Prostate gland (tissue), 2 donors: ENCODE measurements at regions not wholly inside any gene's neighbourhood (a gene's known extent, or its start where the extent isn't known, plus 50 kb on each side); places are given as distances from the start of the nearest gene placed in this dataset.

Source experiments
- DNase-seq: peaks from one replicate; pipeline ENCODE4 v3.0.0-alpha.2; 2019; ENCODE audit warnings: low spot score
- H3K27ac ChIP-seq, 2 donors: fragments of 200-600 bp; sonication (generic); 2 replicates each; pipeline ENCODE4 v1.5.1; 2017 to 2019
- H3K27me3 ChIP-seq: fragments of 200-600 bp; sonication (generic); replicated peaks from 2 replicates; pipeline ENCODE4 v1.5.1; 2019; ENCODE audit not compliant: insufficient read depth
- H3K36me3 ChIP-seq, 2 donors: fragments of 200-600 bp; sonication (generic); 1 replicate in 1 of 2; 2 replicates in 1 of 2; pipeline versions ENCODE4 v1.5.1 to v1.8.1; 2017 to 2019
- H3K4me1 ChIP-seq: fragments of 200-600 bp; sonication (generic); replicated peaks from 2 replicates; pipeline ENCODE4 v1.5.1; 2019
- H3K4me3 ChIP-seq, 2 donors: fragments of 200-600 bp; sonication (generic); 2 replicates each; pipeline ENCODE4 v1.5.1; 2017 to 2019
- H3K9me3 ChIP-seq: fragments of 200-600 bp; sonication (generic); 2 replicates; pipeline ENCODE4 v1.5.1; 2017
- CTCF ChIP-seq, 4 experiments: fragments of 200-600 bp in 2 of 4; fragments of 450-650 bp in 2 of 4; sonication (generic) in 2 of 4; IDR thresholded peaks; 1 replicate in 3 of 4; 2 replicates in 1 of 4; pipeline ENCODE4 v1.5.1; 2016 to 2019; ENCODE audit warnings: antibody characterized with exemption in 4 of 4, mild to moderate bottlenecking in 2 of 4, moderate library complexity in 2 of 4
- POLR2A ChIP-seq: fragments of 450-650 bp; IDR thresholded peaks from one replicate; pipeline ENCODE4 v1.6.1; 2016; ENCODE audit warnings: antibody characterized with exemption, mild to moderate bottlenecking
- POLR2AphosphoS5 ChIP-seq: sonication (generic); formaldehyde crosslinking; IDR thresholded peaks from one replicate; pipeline ENCODE4 v1.6.1; 2017; ENCODE audit warnings: antibody characterized with exemption
- WGBS: methylation state at CpG from one replicate; pipeline ENCODE4 v1.1.5; 2018; 5-methylcytosine and 5-hydroxymethylcytosine counted together
- intact Hi-C: fragments of 100-400 bp; cut with DNase I; formaldehyde crosslinking; loops from one replicate; pipeline ENCODE4 v1.14.2; 2022

GRCh38 chr7:145986248-145986874 is 130.2 kb upstream of the CNTNAP2 start:
- TF ChIP-seq POLR2A = no peak
- no peak for TF ChIP-seq POLR2AphosphoS5
- no peak for TF ChIP-seq CTCF (IDR thresholded peaks at IDR 0.05)
- Histone ChIP-seq H3K36me3 (no peaks in the 10 kb centered on the region), H3K27ac (no peak overlapping the region), H3K4me1 (no peaks in the 10 kb centered on the region), H3K9me3 (no peaks in the 10 kb centered on the region), H3K27me3 (no peaks in the 10 kb centered on the region), H3K4me3 (no peak overlapping the region)
- no peak for DNase-seq
- WGBS = 57% methylated on average over 4 of the region's 4 CpGs
- intact Hi-C loops = no loop called here

GRCh38 chr7:145978769-145979168 is 137.8 kb upstream of the CNTNAP2 start:
- Histone ChIP-seq H3K36me3 (no peaks in the 10 kb centered on the region), H3K9me3 (no peaks in the 10 kb centered on the region), H3K27ac (no peak overlapping the region), H3K4me1 (no peaks in the 10 kb centered on the region), H3K27me3 (no peaks in the 10 kb centered on the region), H3K4me3 (no peak overlapping the region)
- DNase-seq = no peak
- 59% methylated on average over 1 of the region's 1 CpG for WGBS
- TF ChIP-seq POLR2AphosphoS5 (no peak), POLR2A (no peak), CTCF (IDR thresholded peaks at IDR 0.05) (no peak)
- intact Hi-C loops = no loop called here

GRCh38 chr7:145959981-145960380 is 156.6 kb upstream of the CNTNAP2 start:
- Histone ChIP-seq H3K4me1 (no peaks in the 10 kb centered on the region), H3K27me3 (no peaks in the 10 kb centered on the region), H3K9me3 (no peaks in the 10 kb centered on the region), H3K4me3 (no peak overlapping the region), H3K27ac (no peak overlapping the region), H3K36me3 (no peaks in the 10 kb centered on the region)
- no peak for DNase-seq
- WGBS = 73% methylated on average over 4 of the region's 4 CpGs
- TF ChIP-seq CTCF (IDR thresholded peaks at IDR 0.05) (no peak), POLR2A (no peak), POLR2AphosphoS5 (no peak)
- intact Hi-C loops = no loop called here

GRCh38 chr7:145957160-145957890 is 159.3 kb upstream of the CNTNAP2 start:
- no peak for TF ChIP-seq POLR2AphosphoS5
- TF ChIP-seq CTCF (IDR thresholded peaks at IDR 0.05) = no peak
- no peak for TF ChIP-seq POLR2A
- Histone ChIP-seq H3K4me1 (no peaks in the 10 kb centered on the region), H3K36me3 (no peaks in the 10 kb centered on the region), H3K9me3 (no peaks in the 10 kb centered on the region), H3K27me3 (no peaks in the 10 kb centered on the region), H3K27ac (no peak overlapping the region), H3K4me3 (no peak overlapping the region)
- no peak for DNase-seq
- 77% methylated on average over 2 of the region's 2 CpGs for WGBS
- intact Hi-C loops = no loop called here

- Histone ChIP-seq H3K9me3 (no peaks in the 10 kb centered on the region), H3K27ac (no peak overlapping the region), H3K36me3 (no peaks in the 10 kb centered on the region), H3K27me3 (no peaks in the 10 kb centered on the region), H3K4me3 (no peak overlapping the region), H3K4me1 (no peaks in the 10 kb centered on the region)
- TF ChIP-seq CTCF (IDR thresholded peaks at IDR 0.05) (no peak), POLR2A (no peak), POLR2AphosphoS5 (no peak)
- intact Hi-C loops = no loop called here
- no peak for DNase-seq
- WGBS = 90% methylated on average over 1 of the region's 1 CpG
Measured at GRCh38 chr7:145951566-145951965, 165.0 kb upstream of the CNTNAP2 start.
